Breast epithelium (tissue), 3 donors: ENCODE measurements at regions not wholly inside any gene's neighbourhood (a gene's known extent, or its start where the extent isn't known, plus 50 kb on each side); places are given as distances from the start of the nearest gene placed in this dataset.

ENCODE experiments used
- CTCF ChIP-seq, 3 donors: fragments of 450-650 bp; IDR thresholded peaks; one replicate each; pipeline ENCODE4 v1.5.1; 2016 to 2017; ENCODE audit warnings: antibody characterized with exemption in 3 of 3, mild to moderate bottlenecking in 3 of 3, moderate library complexity in 3 of 3
- POLR2A ChIP-seq: fragments of 450-650 bp; IDR thresholded peaks from one replicate; pipeline ENCODE4 v1.6.1; 2016; ENCODE audit warnings: antibody characterized with exemption, mild to moderate bottlenecking, moderate library complexity

GRCh38 chr10:111515706-111516105, 438.9 kb downstream of the ADRA2A start:
- TF ChIP-seq POLR2A: no peak
- TF ChIP-seq CTCF (IDR thresholded peaks at IDR 0.05): no peak
